ENCODE measurements at regions not wholly inside any gene's neighbourhood (a gene's known extent, or its start where the extent isn't known, plus 50 kb on each side); places are given as distances from the start of the nearest gene placed in this dataset.
"Not testable (repeated sequence)": the region's sequence is repeated elsewhere in the genome, so short reads cannot be mapped to it uniquely, and the experiment has no call there.

GRCh38 chr1:118828038-118828437 lies 160.1 kb downstream of the TBX15 start:
- no peaks in the 10 kb centered on the region for H3K36me3 Mint-ChIP-seq (ENCODE audit: insufficient read depth)
- ATAC-seq: no peak

GRCh38 chr1:118827636-118828035 lies 160.5 kb downstream of the TBX15 start:
- no peak for ATAC-seq
- H3K36me3 Mint-ChIP-seq (ENCODE audit: insufficient read depth): no peaks in the 10 kb centered on the region
- H3K4me3 Mint-ChIP-seq: no peak overlapping the region
- H3K4me1 Mint-ChIP-seq (ENCODE audit: low read depth): no peaks in the 10 kb centered on the region
- no peaks in the 10 kb centered on the region for H3K27me3 Mint-ChIP-seq (ENCODE audit: low read depth)
- no peak for DNase-seq
- peaks cover 25% of the 10 kb centered on the region for H3K9me3 Mint-ChIP-seq

More at GRCh38 chr1:118828038-118828437, 160.1 kb downstream of the TBX15 start:
- Mint-ChIP-seq H3K27me3 (ENCODE audit: low read depth) (no peaks in the 10 kb centered on the region), H3K9me3 (peaks cover 26% of the 10 kb centered on the region), H3K4me3 (no peak overlapping the region), H3K4me1 (ENCODE audit: low read depth) (no peaks in the 10 kb centered on the region)
- DNase-seq: no peak

GRCh38 chr1:118827207-118827606 lies 160.9 kb downstream of the TBX15 start:
- ATAC-seq: no peak
- no peaks in the 10 kb centered on the region for H3K27me3 Mint-ChIP-seq (ENCODE audit: low read depth)
- no peaks in the 10 kb centered on the region for H3K4me1 Mint-ChIP-seq (ENCODE audit: low read depth)
- DNase-seq: no peak
- no peaks in the 10 kb centered on the region for H3K36me3 Mint-ChIP-seq (ENCODE audit: insufficient read depth)
- H3K4me3 Mint-ChIP-seq: no peak overlapping the region
- peaks cover 22% of the 10 kb centered on the region for H3K9me3 Mint-ChIP-seq

- H3K4me1 Mint-ChIP-seq (ENCODE audit: low read depth): no peaks in the 10 kb centered on the region
- no peak for ATAC-seq
- no peak for DNase-seq
- no peaks in the 10 kb centered on the region for H3K36me3 Mint-ChIP-seq (ENCODE audit: insufficient read depth)
- peaks cover 26% of the 10 kb centered on the region for H3K9me3 Mint-ChIP-seq
- no peak overlapping the region for H3K4me3 Mint-ChIP-seq
- H3K27me3 Mint-ChIP-seq (ENCODE audit: low read depth): no peaks in the 10 kb centered on the region
Observed at GRCh38 chr1:118826669-118827068, 161.5 kb downstream of the TBX15 start.

GRCh38 chr1:118825619-118826018 lies 162.5 kb downstream of the TBX15 start:
- no peak for DNase-seq
- Mint-ChIP-seq H3K9me3 (peaks cover 25% of the 10 kb centered on the region), H3K4me1 (ENCODE audit: low read depth) (no peaks in the 10 kb centered on the region), H3K27me3 (ENCODE audit: low read depth) (no peaks in the 10 kb centered on the region), H3K36me3 (ENCODE audit: insufficient read depth) (no peaks in the 10 kb centered on the region), H3K4me3 (no peak overlapping the region)
- no peak for ATAC-seq

GRCh38 chr1:118821801-118822200 lies 166.3 kb downstream of the TBX15 start:
- ATAC-seq: no peak
- Mint-ChIP-seq H3K27me3 (ENCODE audit: low read depth) (no peaks in the 10 kb centered on the region), H3K4me3 (no peak overlapping the region), H3K4me1 (ENCODE audit: low read depth) (no peaks in the 10 kb centered on the region), H3K36me3 (ENCODE audit: insufficient read depth) (no peaks in the 10 kb centered on the region), H3K9me3 (peaks cover 20% of the 10 kb centered on the region)
- no peak for DNase-seq

- DNase-seq: no peak
- Mint-ChIP-seq H3K4me1 (ENCODE audit: low read depth) (no peaks in the 10 kb centered on the region), H3K36me3 (ENCODE audit: insufficient read depth) (no peaks in the 10 kb centered on the region), H3K27me3 (ENCODE audit: low read depth) (no peaks in the 10 kb centered on the region), H3K4me3 (no peak overlapping the region), H3K9me3 (peaks cover 20% of the 10 kb centered on the region)
- no peak for ATAC-seq
Observed at GRCh38 chr1:118820864-118821263, 167.3 kb downstream of the TBX15 start.

GRCh38 chr1:118815909-118816308 lies 172.2 kb downstream of the TBX15 start:
- Mint-ChIP-seq H3K4me1 (ENCODE audit: low read depth) (no peaks in the 10 kb centered on the region), H3K27me3 (ENCODE audit: low read depth) (no peaks in the 10 kb centered on the region), H3K9me3 (peaks cover 7% of the 10 kb centered on the region), H3K4me3 (no peak overlapping the region), H3K36me3 (ENCODE audit: insufficient read depth) (no peaks in the 10 kb centered on the region)
- ATAC-seq (no peak), DNase-seq (no peak)

- no peaks in the 10 kb centered on the region for H3K27me3 Mint-ChIP-seq (ENCODE audit: low read depth)
- no peak for DNase-seq
- peaks cover 9% of the 10 kb centered on the region for H3K9me3 Mint-ChIP-seq
- H3K4me1 Mint-ChIP-seq (ENCODE audit: low read depth): no peaks in the 10 kb centered on the region
- no peaks in the 10 kb centered on the region for H3K36me3 Mint-ChIP-seq (ENCODE audit: insufficient read depth)
- no peak overlapping the region for H3K4me3 Mint-ChIP-seq
- no peak for ATAC-seq
Observed at GRCh38 chr1:118812555-118812954, 175.6 kb downstream of the TBX15 start.

GRCh38 chr1:118811156-118811555 lies 177.0 kb downstream of the TBX15 start:
- ATAC-seq (no peak), DNase-seq (no peak)
- Mint-ChIP-seq H3K4me1 (ENCODE audit: low read depth) (no peaks in the 10 kb centered on the region), H3K9me3 (peaks cover 5% of the 10 kb centered on the region), H3K36me3 (ENCODE audit: insufficient read depth) (no peaks in the 10 kb centered on the region), H3K27me3 (ENCODE audit: low read depth) (no peaks in the 10 kb centered on the region), H3K4me3 (no peak overlapping the region)

GRCh38 chr1:118809586-118809985 lies 178.6 kb downstream of the TBX15 start:
- DNase-seq (no peak), ATAC-seq (no peak)
- Mint-ChIP-seq H3K36me3 (ENCODE audit: insufficient read depth) (no peaks in the 10 kb centered on the region), H3K27me3 (ENCODE audit: low read depth) (no peaks in the 10 kb centered on the region), H3K9me3 (peaks cover 5% of the 10 kb centered on the region), H3K4me1 (ENCODE audit: low read depth) (no peaks in the 10 kb centered on the region), H3K4me3 (no peak overlapping the region)

GRCh38 chr1:118803128-118803527 lies 185.0 kb downstream of the TBX15 start:
- ATAC-seq; H3K36me3 Mint-ChIP-seq (ENCODE audit: insufficient read depth); H3K4me3 Mint-ChIP-seq; DNase-seq; H3K4me1 Mint-ChIP-seq (ENCODE audit: low read depth); H3K27me3 Mint-ChIP-seq (ENCODE audit: low read depth); H3K9me3 Mint-ChIP-seq: not testable (repeated sequence)

- Mint-ChIP-seq H3K9me3 (peaks cover 21% of the 10 kb centered on the region), H3K4me3 (no peak overlapping the region), H3K27me3 (ENCODE audit: low read depth) (no peaks in the 10 kb centered on the region), H3K36me3 (ENCODE audit: insufficient read depth) (no peaks in the 10 kb centered on the region), H3K4me1 (ENCODE audit: low read depth) (no peaks in the 10 kb centered on the region)
- ATAC-seq: no peak
- no peak for DNase-seq
Observed at GRCh38 chr1:118791094-118791691, 196.9 kb downstream of the TBX15 start.

GRCh38 chr1:118788463-118788862 lies 199.7 kb downstream of the TBX15 start:
- no peak overlapping the region for H3K4me3 Mint-ChIP-seq
- H3K27me3 Mint-ChIP-seq (ENCODE audit: low read depth): no peaks in the 10 kb centered on the region
- H3K36me3 Mint-ChIP-seq (ENCODE audit: insufficient read depth): no peaks in the 10 kb centered on the region
- no peaks in the 10 kb centered on the region for H3K4me1 Mint-ChIP-seq (ENCODE audit: low read depth)
- DNase-seq (no peak), ATAC-seq (no peak)
- peaks cover 21% of the 10 kb centered on the region for H3K9me3 Mint-ChIP-seq

GRCh38 chr1:118786454-118787155 lies 201.5 kb downstream of the TBX15 start:
- H3K4me1 Mint-ChIP-seq (ENCODE audit: low read depth): no peaks in the 10 kb centered on the region
- ATAC-seq (no peak), DNase-seq (no peak)
- peaks cover 17% of the 10 kb centered on the region for H3K9me3 Mint-ChIP-seq
- H3K27me3 Mint-ChIP-seq (ENCODE audit: low read depth): no peaks in the 10 kb centered on the region
- H3K36me3 Mint-ChIP-seq (ENCODE audit: insufficient read depth): no peaks in the 10 kb centered on the region
- H3K4me3 Mint-ChIP-seq: no peak overlapping the region
